ENCODE measurements at regions not wholly inside any gene's neighbourhood (a gene's known extent, or its start where the extent isn't known, plus 50 kb on each side); places are given as distances from the start of the nearest gene placed in this dataset.

- in situ Hi-C loops (cut with HindIII; ENCODE audit: low pct_ligation_motif_present, low sequenced_read_pairs): no loop called here
- no peak for DNase-seq
- no peak overlapping the region for H3K27ac ChIP-seq
- H3K27me3 ChIP-seq (replicated peaks): no peaks in the 10 kb centered on the region
- H3K4me3 ChIP-seq (ENCODE audit: low read depth, low read length): no peak overlapping the region
- no peaks in the 10 kb centered on the region for H3K36me3 ChIP-seq (replicated peaks)
- no peak for TF ChIP-seq CTCF (IDR thresholded peaks at IDR 0.05; ENCODE audit: low read depth, low read length, missing control alignments)
These were observed 120.0 kb downstream of the CRPPA start for GRCh38 chr7:16301291-16301690.

- DNase-seq: no peak
- Histone ChIP-seq H3K36me3 (replicated peaks) (no peaks in the 10 kb centered on the region), H3K27ac (no peak overlapping the region), H3K4me3 (ENCODE audit: low read depth, low read length) (no peak overlapping the region), H3K27me3 (replicated peaks) (no peaks in the 10 kb centered on the region)
- in situ Hi-C loops (cut with HindIII; ENCODE audit: low pct_ligation_motif_present, low sequenced_read_pairs): no loop called here
- TF ChIP-seq CTCF (IDR thresholded peaks at IDR 0.05; ENCODE audit: low read depth, low read length, missing control alignments): no peak
These were observed 120.9 kb downstream of the CRPPA start for GRCh38 chr7:16300361-16300895.

GRCh38 chr7:16299853-16300252 is 121.5 kb downstream of the CRPPA start:
- TF ChIP-seq CTCF (IDR thresholded peaks at IDR 0.05; ENCODE audit: low read depth, low read length, missing control alignments): no peak
- in situ Hi-C loops (cut with HindIII; ENCODE audit: low pct_ligation_motif_present, low sequenced_read_pairs): no loop called here

GRCh38 chr7:16298221-16298620 is 123.1 kb downstream of the CRPPA start:
- no peak overlapping the region for H3K27ac ChIP-seq
- no peaks in the 10 kb centered on the region for H3K27me3 ChIP-seq (replicated peaks)
- no peak for TF ChIP-seq CTCF (IDR thresholded peaks at IDR 0.05; ENCODE audit: low read depth, low read length, missing control alignments)
- H3K4me3 ChIP-seq (ENCODE audit: low read depth, low read length): no peak overlapping the region
- DNase-seq: no peak
- H3K36me3 ChIP-seq (replicated peaks): no peaks in the 10 kb centered on the region
- in situ Hi-C loops (cut with HindIII; ENCODE audit: low pct_ligation_motif_present, low sequenced_read_pairs): no loop called here

More at GRCh38 chr7:16299853-16300252, 121.5 kb downstream of the CRPPA start:
- Histone ChIP-seq H3K36me3 (replicated peaks) (no peaks in the 10 kb centered on the region), H3K27ac (no peak overlapping the region), H3K4me3 (ENCODE audit: low read depth, low read length) (no peak overlapping the region), H3K27me3 (replicated peaks) (no peaks in the 10 kb centered on the region)
- no peak for DNase-seq

GRCh38 chr7:16295558-16295957 is 125.8 kb downstream of the CRPPA start:
- no peaks in the 10 kb centered on the region for H3K36me3 ChIP-seq (replicated peaks)

More at GRCh38 chr7:16295558-16295957, 125.8 kb downstream of the CRPPA start:
- TF ChIP-seq CTCF (IDR thresholded peaks at IDR 0.05; ENCODE audit: low read depth, low read length, missing control alignments): no peak
- H3K4me3 ChIP-seq (ENCODE audit: low read depth, low read length): no peak overlapping the region
- H3K27me3 ChIP-seq (replicated peaks): no peaks in the 10 kb centered on the region
- no peak overlapping the region for H3K27ac ChIP-seq
- in situ Hi-C loops (cut with HindIII; ENCODE audit: low pct_ligation_motif_present, low sequenced_read_pairs): no loop called here
- DNase-seq: no peak
